HG03571 (cell line): ENCODE measurements at regions not wholly inside any gene's neighbourhood (a gene's known extent, or its start where the extent isn't known, plus 50 kb on each side); places are given as distances from the start of the nearest gene placed in this dataset.

Experiments used
- ATAC-seq: cut with Tn5 transposase; IDR thresholded peaks from one replicate; pipeline ENCODE4 v1.9.1; 2021; ENCODE audit not compliant: unreplicated experiment

DNA sequence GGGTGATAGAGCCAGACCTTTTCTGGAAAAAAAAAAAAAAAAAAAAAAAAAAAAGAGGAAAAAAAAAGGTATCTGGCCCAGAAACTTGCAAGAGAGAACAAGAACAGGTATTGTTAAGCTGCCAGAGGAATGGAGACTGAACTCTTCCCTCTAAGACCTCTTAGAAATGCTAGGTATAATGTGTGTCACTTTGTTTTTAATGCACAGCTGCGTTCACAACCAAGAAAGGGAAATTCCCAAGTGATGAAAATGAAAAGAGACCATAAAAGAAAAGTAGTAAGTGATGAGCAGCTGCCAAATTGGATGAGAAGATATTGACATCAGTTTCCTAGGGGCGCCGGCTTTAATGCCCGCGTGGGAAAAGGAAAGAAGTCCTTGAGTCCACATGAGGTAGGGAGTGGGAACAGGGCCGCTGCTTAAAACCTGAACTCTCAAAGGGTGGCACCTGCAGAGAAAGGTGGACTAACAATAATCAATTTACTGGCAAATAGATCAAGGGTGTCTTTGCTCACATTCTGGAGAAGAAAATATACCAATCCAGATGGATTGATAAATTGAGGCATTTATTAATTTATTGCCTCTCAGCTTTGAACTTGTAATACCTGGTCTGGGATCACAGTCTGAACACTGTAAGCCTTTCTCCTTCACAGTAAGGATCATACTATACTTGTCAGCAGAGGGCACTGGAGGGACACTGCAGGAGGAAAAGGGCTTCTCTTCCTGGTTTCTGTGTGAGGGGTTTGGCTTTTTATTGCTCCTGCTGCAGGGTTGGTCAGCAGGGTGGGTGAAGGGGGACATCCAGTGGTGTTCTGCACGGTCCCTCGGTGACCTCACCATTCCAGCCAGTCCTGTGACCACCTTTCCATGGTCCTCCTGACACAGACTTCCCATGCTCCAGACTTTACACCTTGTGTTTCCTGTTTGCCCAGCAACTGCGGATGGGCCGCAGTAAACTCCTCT lies 131.6 kb downstream of the AQP9 start:
- no peak for ATAC-seq

DNA sequence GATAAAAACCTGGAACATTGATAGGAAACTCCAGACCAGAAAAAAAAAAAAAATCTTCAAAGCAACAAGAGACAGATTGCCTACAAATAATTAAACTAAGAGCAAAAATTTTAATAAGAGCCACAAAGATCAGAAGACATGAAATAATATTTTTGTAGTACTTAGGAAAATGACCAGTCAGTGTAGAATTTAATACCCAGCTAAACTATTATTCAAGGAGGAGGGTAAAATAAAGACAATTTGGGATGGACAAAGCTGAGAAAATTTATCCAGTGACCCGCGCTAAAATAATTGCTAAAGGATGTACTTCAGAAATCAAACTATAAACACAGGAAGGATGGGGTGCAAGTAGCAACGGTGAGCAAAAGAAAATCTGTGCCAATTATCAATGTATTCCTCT lies 133.2 kb downstream of the AQP9 start:
- no peak for ATAC-seq

DNA sequence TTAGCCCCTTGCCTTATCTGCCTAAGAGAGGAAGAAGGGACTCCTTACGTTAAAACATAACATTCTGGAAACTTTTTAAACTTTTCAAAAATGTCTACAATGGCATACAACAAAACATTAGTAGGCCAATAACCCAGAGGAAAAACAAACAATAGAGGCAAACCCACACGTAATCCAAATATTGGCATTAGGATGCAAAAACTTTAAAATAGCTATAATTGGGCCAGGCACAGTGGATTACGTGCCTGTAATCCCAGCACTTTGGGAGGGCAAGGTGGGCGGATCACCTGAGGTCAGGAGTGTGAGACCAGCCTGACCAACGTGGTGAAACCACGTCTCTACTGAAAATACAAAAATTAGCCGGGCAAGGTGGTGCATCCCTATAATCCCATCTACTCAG lies 134.9 kb downstream of the AQP9 start:
- no peak for ATAC-seq

DNA sequence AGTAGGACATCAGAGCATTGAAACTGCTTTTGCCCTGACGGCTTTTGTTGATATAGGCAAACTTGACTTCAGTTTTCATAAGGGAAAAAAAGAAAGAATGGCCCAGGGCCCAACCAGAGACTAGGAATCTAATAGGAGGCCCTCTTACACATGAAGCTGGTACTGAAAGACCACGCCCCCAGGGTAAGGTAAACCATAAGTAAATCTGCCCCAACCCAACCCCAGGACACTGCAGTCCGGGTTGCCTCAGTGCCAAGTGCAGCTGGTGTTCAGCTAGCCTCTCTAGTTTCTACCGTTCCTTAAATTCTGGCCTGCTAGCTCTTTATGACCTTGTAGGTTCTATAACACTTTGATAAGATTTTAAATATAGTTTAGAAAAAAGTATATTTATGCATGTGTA lies 136.7 kb downstream of the AQP9 start:
- no peak for ATAC-seq

DNA sequence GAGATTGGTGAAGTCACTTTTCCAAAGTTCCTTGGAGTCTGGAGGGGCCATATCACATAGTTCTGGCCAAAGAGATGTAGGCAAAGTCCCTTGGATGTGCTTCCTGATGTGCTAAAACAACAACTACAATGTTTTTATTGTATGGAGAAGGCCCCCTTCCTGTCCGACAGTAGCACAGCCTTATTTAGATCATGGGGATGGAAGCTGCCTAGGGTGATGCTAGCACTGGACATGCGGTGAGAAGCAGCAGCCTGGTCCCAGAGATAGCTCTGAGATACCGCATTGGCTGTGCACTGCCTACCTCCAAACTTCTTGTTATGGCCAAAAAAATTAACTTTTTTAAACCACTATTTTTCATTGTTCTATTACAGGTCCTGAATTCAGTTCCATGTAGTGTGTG lies 137.6 kb downstream of the AQP9 start:
- ATAC-seq: no peak

DNA sequence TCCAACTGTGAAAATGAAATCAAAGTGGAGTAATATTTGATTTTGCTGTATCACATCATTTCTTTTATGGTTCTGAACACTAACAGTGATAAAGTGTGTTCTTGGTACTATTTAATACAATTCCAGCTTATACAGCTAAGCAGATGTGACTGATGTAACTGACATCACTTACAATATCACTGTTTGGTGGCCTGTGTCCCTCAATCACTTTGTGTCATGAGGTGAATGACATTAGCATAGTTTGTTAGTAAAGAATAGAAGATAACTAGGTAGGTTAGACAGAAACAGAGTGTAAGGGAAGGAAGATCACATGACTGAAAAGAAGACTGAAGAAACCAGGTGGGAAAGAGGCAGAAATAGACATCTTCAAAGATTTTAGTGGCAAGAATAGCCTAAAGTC lies 138.7 kb downstream of the AQP9 start:
- no peak for ATAC-seq

DNA sequence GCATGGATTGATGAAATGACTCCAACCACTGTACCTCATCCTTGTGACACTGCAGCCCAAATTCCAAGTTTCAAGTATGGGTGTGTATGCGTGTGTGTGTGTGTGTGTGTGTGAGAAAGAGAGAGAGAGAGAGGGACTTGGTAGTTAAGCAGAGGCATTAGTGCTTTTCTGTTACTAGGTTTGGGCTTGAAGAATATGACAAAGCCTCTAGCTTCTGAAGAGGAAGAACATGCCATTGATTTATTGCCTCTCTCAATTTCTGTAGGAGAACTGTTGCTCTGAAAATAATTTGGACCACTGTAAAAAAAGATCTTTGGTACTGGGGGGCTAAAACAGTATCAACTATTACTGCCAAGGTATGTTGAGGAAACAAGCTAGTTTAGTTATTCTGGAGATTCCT lies 139.2 kb downstream of the AQP9 start:
- ATAC-seq: no peak

DNA sequence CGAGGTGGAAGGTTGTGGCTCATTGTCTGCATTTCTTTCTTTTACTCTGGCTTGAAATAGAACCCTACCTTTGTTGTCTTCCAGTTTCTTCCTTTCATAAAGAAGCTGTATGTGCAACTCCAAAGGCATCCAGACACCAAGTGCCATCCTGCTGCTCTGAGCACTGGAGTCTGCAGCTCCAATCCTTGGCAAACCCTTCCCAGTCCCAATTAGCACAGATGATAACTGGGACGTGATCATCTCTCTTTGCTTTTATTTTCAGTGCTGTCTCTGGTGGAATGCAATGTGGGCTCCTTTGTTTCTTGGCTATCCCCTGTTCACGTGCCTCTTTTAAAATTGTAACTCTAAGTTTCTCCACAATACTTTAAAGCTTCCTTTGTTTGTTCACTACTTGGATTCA lies 140.9 kb downstream of the AQP9 start:
- no peak for ATAC-seq

DNA sequence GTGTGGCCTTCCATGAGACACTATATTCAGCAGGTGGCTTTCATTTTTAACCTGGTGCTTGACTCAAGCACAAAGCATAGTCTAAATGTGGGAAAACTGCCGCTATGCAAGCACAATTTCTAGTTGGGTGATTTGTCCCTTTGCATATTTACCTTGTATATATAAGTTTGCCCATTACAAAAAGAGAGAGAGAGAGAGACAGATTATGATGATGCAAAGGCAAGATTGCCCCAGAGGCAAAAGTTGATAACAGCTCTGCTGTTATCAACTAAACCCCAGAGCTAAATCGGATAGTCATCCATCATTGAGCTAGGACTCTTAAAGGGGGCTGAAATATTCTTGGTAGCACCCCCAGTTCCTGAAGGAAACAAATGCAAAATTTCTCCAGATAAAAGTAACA lies 141.5 kb downstream of the AQP9 start:
- no peak for ATAC-seq

DNA sequence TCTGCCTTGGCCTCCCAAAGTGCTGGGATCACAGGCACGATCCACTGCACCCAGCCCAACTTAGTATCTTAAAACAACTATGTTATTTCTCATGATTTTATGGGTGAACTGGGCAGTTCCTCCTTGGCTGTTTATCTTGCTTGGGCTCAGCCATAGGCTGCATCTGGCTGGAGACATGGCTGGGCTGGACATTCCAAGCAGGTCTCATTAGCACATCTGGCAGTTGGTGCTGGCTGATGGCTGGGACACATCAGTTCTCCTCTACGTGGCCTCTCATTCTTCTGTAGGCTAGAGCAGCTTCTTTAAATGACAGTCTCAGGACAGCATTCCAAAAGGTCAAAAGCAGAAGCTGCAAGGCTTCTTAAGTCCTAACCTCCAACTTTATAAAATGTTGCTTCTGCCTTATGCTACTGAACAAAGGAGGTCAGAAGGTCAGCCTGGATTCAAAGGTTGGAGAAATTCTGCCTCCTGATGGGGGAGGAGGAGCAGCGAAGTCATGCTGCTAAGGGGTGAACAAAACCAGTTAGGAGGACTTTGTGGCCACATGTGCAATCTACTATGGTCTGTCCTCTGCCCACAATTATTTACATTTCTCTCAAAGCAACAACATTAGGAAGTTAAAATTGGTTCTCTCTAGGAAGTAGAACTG lies 144.0 kb downstream of the AQP9 start:
- no peak for ATAC-seq

DNA sequence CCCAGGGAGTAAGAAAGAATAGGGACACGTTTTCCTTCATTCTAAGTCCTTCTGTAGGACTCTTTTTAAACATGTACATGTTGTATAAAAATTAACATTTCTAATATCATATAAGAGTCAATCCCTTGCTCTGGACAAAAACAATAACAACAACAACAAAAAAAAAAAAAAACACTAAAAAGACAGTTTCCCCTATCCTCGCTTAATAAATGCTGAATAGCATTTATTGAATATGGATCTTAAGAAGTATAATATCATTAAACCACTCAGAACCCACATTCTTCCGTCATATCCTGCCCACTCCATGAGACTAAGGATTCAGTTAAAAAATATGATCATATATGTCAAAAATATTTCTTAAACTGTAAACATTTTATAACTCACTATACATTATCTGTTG lies 145.1 kb downstream of the AQP9 start:
- ATAC-seq: no peak

DNA sequence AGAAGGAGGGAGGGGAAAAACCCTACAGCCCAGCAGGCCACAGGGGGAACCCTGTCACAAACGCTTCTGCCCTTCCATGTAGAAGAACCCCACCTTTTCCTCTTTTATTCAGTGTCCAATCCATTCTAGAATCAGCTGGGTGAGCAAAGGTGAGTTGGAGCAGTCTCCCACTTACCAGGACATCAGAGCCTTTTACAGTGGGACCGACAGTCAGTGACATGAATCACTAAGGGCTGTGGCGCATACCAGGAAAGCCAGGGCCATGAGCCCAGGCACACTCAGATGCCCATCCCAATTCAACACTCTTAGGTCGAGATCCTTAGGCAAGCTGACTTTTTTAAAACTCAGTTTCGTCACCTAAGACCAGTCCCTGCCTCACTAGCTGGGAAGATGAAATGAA lies 146.1 kb downstream of the AQP9 start:
- no peak for ATAC-seq

DNA sequence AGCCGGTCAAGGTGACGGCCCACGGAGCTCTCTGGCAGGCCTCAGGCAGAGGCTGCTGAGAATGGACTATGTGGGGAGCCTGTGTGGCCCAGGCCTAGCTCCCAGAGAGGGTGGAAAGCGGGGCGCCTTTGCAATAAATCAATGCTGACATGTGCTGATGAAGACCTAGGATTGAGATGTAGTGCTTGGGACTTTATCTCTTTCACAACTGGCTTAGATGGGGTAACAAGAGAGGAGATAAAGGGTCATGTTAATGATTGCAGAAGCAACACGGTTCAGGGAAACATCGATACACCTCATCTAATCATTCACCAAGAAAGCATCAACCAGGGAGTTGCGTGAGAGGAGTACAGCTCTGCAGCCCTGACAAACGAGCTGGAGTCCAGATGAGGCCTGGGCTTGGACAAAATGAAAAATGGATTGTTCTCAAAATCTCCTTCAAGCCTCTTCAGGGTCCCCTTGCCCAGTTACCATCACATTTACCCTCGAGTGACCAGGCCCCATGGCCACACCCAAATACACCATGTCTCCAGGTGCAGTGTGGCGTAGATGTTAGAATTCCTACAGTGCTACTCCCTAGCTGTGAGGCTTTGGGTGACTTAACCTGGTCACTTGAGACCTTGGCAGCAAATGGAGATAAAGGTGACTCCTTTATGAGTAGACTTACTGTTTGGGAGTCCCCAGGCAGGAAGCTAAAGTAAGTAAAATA lies 146.4 kb upstream of the LIPC start:
- no peak for ATAC-seq

DNA sequence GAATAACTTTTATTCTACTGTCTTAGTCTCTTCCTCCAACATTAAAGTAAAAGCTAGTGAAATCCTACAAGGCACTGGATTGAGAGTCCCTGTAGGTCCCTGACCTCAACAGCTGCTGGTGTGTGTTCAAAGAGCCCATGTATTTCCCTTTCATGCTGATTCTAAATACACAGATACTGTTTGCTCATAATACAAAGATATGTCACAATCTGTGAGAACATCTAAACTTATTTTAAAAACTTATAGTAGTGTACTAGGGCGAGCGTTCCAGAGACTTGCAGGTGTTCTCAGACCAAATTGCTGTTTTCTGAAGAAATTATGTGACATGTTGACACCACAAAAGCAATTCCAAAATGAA lies 145.9 kb upstream of the LIPC start:
- no peak for ATAC-seq

DNA sequence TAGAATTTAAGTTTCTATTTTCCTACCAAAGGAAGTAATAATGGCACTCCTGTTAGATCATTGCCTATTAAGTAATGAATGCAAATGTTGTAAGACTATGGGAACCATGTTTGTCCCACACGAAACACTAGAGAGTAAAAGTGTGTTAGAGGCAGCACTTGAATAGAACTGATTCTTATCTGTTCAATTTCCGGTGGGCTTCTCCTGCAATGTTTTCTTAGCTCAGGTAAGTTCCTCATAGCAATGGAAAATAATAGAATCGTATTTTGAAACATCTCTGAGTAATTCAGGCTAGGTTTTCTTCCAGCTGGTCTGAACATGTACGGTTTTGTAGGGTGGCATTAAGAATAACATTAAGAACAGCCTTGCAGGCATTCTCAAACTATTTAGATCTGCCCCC lies 145.3 kb upstream of the LIPC start:
- ATAC-seq: no peak

DNA sequence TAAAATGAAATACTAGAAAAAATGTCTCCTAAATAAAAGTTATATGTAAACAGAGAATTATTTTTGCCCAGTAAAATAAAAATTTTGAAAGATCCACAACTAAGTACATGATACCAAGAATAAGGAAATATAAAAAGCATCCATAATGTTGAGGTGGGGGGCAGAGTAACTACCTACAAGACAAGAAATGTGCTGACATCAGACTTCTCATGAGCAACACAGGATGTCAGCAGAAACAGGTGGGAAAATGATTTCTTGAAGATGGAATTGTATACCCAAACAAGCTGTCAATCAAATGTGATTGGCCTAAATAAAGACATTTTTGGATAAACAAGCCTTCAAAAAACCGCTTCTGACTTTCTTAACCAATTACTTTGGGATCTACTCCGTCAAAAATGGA lies 143.9 kb upstream of the LIPC start:
- ATAC-seq: no peak

DNA sequence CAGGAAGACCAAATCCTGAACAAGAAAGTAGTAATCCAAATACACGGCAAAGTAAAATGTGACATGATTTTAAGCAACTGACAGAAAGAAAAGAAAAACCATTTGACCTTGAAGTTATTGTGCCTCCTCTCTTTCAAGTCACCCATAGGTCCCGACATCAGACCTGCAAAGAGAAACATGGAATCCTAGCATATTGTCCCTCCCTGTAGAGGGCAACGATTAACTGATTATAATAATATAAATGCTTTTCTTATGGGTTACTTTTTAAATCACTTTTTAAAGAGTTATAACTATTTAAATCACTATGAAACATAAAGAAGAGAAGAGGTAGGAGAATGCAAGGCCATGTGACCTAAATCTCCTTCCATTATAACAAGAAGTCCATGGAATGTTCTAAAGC lies 143.2 kb upstream of the LIPC start:
- no peak for ATAC-seq

DNA sequence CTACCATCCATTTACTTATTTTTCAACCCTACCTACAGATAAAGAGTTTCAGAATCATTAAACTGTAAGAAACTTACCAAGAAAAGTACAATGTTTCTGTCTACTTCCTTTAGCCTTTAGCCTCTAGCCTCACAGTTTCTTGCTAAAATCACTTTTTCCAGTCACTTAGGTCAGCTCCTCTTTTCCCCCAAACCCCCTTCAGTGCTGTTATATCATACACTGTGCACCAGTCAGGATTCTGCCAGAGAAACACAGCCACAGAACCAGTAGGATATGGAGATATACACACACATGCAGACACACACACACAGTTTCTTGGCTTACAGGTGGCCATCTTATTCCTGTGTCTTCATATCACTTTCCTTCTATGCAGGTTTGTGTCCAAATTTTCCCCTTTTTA lies 139.9 kb upstream of the LIPC start:
- no peak for ATAC-seq

DNA sequence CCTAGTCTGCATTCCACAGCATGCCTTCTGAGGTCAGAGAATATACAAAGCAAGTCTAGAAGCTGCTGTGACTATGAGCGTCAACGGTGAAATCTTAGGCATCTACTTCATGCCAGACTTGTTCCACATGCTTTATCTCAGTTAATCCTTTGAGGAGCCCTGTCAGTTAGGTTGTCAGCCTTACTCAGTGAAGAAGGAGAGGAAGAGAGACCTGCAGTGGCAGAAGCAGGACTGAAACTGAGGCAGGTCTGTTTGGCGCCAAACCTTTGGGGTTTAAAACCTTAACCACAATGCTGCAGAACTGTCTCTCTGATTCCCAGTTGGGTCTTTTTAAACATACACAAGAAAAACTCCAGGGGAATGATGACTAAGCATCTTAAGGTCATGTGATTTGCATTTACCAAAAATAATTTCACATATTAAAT lies 139.0 kb upstream of the LIPC start:
- no peak for ATAC-seq

DNA sequence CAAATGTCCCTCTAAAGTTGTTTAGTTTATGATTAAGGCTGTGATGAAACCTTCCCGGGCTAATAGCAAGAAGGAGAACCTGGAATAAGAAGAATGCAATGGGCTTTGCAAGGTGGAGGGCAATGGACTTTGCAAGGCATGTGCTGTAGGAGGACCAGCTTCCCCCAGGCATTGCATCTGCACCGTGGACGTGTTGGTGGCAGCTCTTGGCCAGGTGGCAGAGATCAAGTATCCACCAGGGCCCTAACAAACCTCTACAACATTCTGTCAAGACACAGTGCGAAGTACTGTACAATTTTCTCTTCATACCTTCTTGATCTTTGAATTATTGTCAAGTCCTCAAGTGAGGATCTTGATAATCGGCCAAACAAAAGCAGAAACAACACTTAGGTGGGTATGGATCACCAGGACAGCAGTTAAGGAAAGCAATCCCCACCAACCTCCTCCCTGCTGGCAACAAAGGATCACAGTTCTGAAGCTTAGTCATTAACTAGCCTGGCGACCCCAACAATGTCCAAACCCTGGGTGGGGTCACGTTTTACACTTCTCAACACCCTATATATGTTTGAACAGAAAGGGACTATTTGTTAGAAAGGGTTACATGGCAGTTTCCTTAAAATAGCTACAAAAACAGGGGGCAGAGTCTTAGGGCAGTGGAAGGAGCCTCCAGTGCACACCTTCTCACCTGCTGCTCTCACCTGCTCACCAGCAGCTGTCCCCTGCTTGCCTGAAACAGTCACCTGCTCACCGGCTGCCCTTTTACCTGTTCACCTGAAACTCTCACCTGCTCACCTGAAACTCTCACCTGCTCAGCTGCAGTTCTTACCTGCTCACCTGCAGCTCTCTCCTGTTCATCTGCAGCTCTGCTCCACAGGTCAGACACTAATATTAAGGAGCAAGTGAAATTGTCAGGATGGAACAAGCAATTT lies 137.9 kb upstream of the LIPC start:
- no peak for ATAC-seq

DNA sequence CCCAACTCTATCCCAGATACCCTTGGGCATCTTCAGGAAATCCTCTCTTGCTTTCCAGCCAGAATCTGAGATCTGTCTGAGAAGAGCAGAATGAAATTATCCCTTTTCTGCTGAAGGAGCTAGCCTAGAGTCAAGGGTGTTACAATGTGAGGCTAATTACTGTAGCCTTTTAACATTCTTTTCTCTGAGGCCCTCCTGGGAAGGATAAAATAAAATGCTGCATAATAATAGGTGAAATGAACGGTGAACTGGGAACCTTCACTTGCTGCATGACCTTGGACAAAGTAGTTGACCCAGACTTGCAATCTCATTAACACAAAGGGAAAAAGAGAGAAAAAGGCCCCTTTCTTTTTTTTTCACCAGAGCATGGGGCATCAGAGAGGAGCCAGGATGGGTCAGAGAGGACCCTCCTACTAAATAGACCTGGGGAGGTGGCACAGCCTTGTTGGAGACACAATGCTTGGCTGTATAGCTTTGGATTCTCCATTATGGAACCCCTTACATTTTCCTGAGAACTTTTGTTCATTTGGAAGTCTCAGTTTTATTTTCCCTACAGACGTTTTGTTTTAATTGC lies 137.0 kb upstream of the LIPC start:
- ATAC-seq: no peak
